OCI-LY1 (cell line): ENCODE measurements at regions not wholly inside any gene's neighbourhood (a gene's known extent, or its start where the extent isn't known, plus 50 kb on each side); places are given as distances from the start of the nearest gene placed in this dataset.

Experiments used
- CTCF ChIP-seq: fragments of 200-600 bp; sonication (generic), shearing (Covaris generic); IDR thresholded peaks from 2 replicates; pipeline ENCODE4 v1.5.1; 2017; ENCODE audit warnings: mild to moderate bottlenecking, antibody characterized with exemption, low read length, moderate library complexity, mixed read lengths
- EZH2 ChIP-seq: fragments of 200-600 bp; sonication (generic), shearing (Covaris generic); IDR thresholded peaks from 2 replicates; pipeline ENCODE4 v1.8.0; 2017; ENCODE audit warnings: borderline replicate concordance, mixed run types, mild to moderate bottlenecking, antibody characterized with exemption, low read length, moderate library complexity, mixed read lengths

DNA sequence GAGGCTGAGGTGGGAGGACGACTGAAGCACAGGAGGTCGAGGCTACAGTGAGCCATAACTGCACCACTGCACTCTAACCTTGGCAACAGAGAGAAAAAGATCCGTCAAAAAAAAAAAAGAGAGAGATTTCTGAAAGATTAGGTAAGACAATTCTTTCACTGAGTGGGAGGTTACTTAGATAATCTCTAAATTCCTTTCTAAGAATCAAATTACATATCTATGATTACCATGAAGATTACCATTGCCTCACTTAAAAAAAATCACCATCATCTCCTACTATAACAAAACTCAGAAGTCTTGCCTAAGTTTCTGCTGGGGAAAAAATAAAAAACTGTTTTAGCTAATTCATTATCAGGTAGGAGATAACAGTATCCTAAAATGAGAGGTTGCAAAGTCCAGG lies 366.7 kb downstream of the DUSP6 start:
- TF ChIP-seq EZH2, result no peak
- no peak for TF ChIP-seq CTCF
